ENCODE measurements at regions not wholly inside any gene's neighbourhood (a gene's known extent, or its start where the extent isn't known, plus 50 kb on each side); places are given as distances from the start of the nearest gene placed in this dataset.

- TF ChIP-seq CEBPB (IDR thresholded peaks at IDR 0.05) = no peak
- no peak for TF ChIP-seq NFIC (IDR thresholded peaks at IDR 0.05)
Observed at GRCh38 chr19:32018014-32018413, 327.4 kb upstream of the ZNF507 start.

All from Ishikawa (cell line).